Testis (tissue), 2 donors: ENCODE measurements at regions not wholly inside any gene's neighbourhood (a gene's known extent, or its start where the extent isn't known, plus 50 kb on each side); places are given as distances from the start of the nearest gene placed in this dataset.
A peak's percentile ranks its signal among the peaks of the same experiment; 100 is the strongest.

Experiments used
- DNase-seq: peaks from one replicate; pipeline ENCODE4 v3.0.0-alpha.2; 2019
- H3K27ac ChIP-seq, 2 donors: fragments of 200-600 bp; sonication (generic); one replicate each; pipeline ENCODE4 v1.5.1; 2019
- H3K27me3 ChIP-seq: fragments of 200-600 bp; sonication (generic); one replicate; pipeline ENCODE4 v1.5.1; 2019
- H3K36me3 ChIP-seq: fragments of 200-600 bp; sonication (generic); one replicate; pipeline ENCODE4 v1.5.1; 2017; ENCODE audit warnings: low read depth; ENCODE audit errors: missing control alignments
- H3K4me1 ChIP-seq: fragments of 200-600 bp; sonication (generic); one replicate; pipeline ENCODE4 v1.5.1; 2019
- H3K4me3 ChIP-seq, 2 donors: fragments of 200-600 bp; sonication (generic); one replicate each; pipeline ENCODE4 v1.5.1; 2017 to 2019
- H3K9me3 ChIP-seq: fragments of 200-600 bp; sonication (generic); one replicate; pipeline ENCODE4 v1.5.1; 2017
- CTCF ChIP-seq, 3 experiments: fragments of 450-650 bp in 2 of 3; fragments of 200-600 bp in 1 of 3; sonication (generic) in 1 of 3; IDR thresholded peaks; one replicate each; pipeline ENCODE4 v1.5.1; 2016 to 2019; ENCODE audit warnings: antibody characterized with exemption in 3 of 3, mild to moderate bottlenecking in 2 of 3, moderate library complexity in 1 of 3
- POLR2A ChIP-seq: fragments of 450-650 bp; IDR thresholded peaks from one replicate; pipeline ENCODE4 v1.6.1; 2017; ENCODE audit warnings: antibody characterized with exemption, mild to moderate bottlenecking, moderate library complexity
- WGBS, 2 donors: methylation state at CpG; one replicate each; pipeline ENCODE4 v1.1.5; 2018; 5-methylcytosine and 5-hydroxymethylcytosine counted together
- intact Hi-C: fragments of 100-400 bp; cut with DNase I; formaldehyde crosslinking; loops from one replicate; pipeline ENCODE4 v1.15.1; 2023; ENCODE audit warnings: low total_unique reads

GRCh38 chr3:163916596-163917560 lies 1161.4 kb downstream of the SI start:
- Histone ChIP-seq H3K36me3 (no peaks in the 10 kb centered on the region), H3K4me1 (no peaks in the 10 kb centered on the region), H3K9me3 (no peaks in the 10 kb centered on the region), H3K27me3 (no peaks in the 10 kb centered on the region), H3K4me3 (no peak overlapping the region), H3K27ac (no peak overlapping the region)
- 84 to 89% methylated on average over 4 of the region's 4 CpGs for WGBS, 2 donors
- intact Hi-C loops: no loop called here
- peak; percentile 38 for DNase-seq
- no peak for TF ChIP-seq CTCF (IDR thresholded peaks at IDR 0.05)
- no peak for TF ChIP-seq POLR2A

GRCh38 chr3:163915280-163915679 lies 1163.0 kb downstream of the SI start:
- Histone ChIP-seq H3K9me3 (no peaks in the 10 kb centered on the region), H3K4me1 (no peaks in the 10 kb centered on the region), H3K36me3 (no peaks in the 10 kb centered on the region), H3K27ac (no peak overlapping the region), H3K4me3 (no peak overlapping the region), H3K27me3 (no peaks in the 10 kb centered on the region)
- DNase-seq: no peak
- TF ChIP-seq POLR2A (no peak), CTCF (IDR thresholded peaks at IDR 0.05) (no peak)
- 87% methylated on average over 2 of the region's 2 CpGs for WGBS, 2 donors
- intact Hi-C loops: no loop called here

GRCh38 chr3:163914567-163914966 lies 1163.7 kb downstream of the SI start:
- intact Hi-C loops: no loop called here
- TF ChIP-seq CTCF (IDR thresholded peaks at IDR 0.05) (no peak), POLR2A (no peak)
- no peak overlapping the region for H3K4me3 ChIP-seq
- H3K27me3 ChIP-seq: no peaks in the 10 kb centered on the region
- DNase-seq: no peak
- no peaks in the 10 kb centered on the region for H3K9me3 ChIP-seq
- H3K36me3 ChIP-seq: no peaks in the 10 kb centered on the region
- H3K4me1 ChIP-seq: no peaks in the 10 kb centered on the region
- 82 to 92% methylated on average over 1 of the region's 1 CpG for WGBS, 2 donors
- H3K27ac ChIP-seq: no peak overlapping the region

- 61 to 65% methylated on average over 7 of the region's 7 CpGs for WGBS, 2 donors
- Histone ChIP-seq H3K27ac (no peak overlapping the region), H3K9me3 (no peaks in the 10 kb centered on the region), H3K27me3 (no peaks in the 10 kb centered on the region), H3K4me1 (no peaks in the 10 kb centered on the region), H3K36me3 (no peaks in the 10 kb centered on the region), H3K4me3 (no peak overlapping the region)
- no peak for DNase-seq
- TF ChIP-seq POLR2A (no peak), CTCF (IDR thresholded peaks at IDR 0.05) (no peak)
- intact Hi-C loops: no loop called here
Observed at GRCh38 chr3:163891771-163892170, 1186.5 kb downstream of the SI start.

GRCh38 chr3:163890661-163891060 lies 1187.6 kb downstream of the SI start:
- 40 to 74% methylated on average over 2 of the region's 2 CpGs for WGBS, 2 donors
- Histone ChIP-seq H3K27me3 (no peaks in the 10 kb centered on the region), H3K4me3 (no peak overlapping the region), H3K9me3 (no peaks in the 10 kb centered on the region), H3K27ac (no peak overlapping the region), H3K36me3 (no peaks in the 10 kb centered on the region), H3K4me1 (no peaks in the 10 kb centered on the region)
- DNase-seq: no peak
- intact Hi-C loops: no loop called here
- TF ChIP-seq POLR2A (no peak), CTCF (IDR thresholded peaks at IDR 0.05) (no peak)
